Body of pancreas (tissue), 4 donors: ENCODE measurements at regions not wholly inside any gene's neighbourhood (a gene's known extent, or its start where the extent isn't known, plus 50 kb on each side); places are given as distances from the start of the nearest gene placed in this dataset.

Experiments used
- POLR2A ChIP-seq, 3 donors: fragments of 450-650 bp; IDR thresholded peaks; one replicate each; pipeline ENCODE4 v1.6.1; 2016; ENCODE audit warnings: antibody characterized with exemption in 3 of 3, mild to moderate bottlenecking in 2 of 3
- TF ChIP-seq, protein P1 (sequence below), 7 experiments: fragments of 450-650 bp in 4 of 7; fragments of 200-600 bp in 3 of 7; sonication (generic) in 3 of 7; IDR thresholded peaks; one replicate each; pipeline ENCODE4 v1.5.1; 2016 to 2019; ENCODE audit warnings: antibody characterized with exemption in 7 of 7

DNA sequence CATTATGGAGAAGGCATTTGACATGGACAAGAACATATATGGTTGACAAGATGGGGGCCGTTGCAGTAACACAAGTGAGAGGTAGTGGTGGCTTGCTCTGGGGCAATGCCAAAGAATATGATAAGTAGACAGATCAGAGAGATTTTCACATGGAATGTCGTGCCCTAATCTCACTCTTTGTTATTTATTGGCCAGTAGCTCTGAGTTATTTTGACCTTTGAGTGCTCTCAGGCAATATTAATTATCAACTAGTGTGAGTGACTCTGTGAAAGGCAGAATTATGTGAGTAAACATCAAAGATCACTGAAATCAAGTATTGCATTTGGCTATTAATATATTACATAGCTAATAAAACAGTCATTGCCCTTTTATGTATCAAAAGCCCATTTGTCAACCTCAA, 164.9 kb upstream of the ADAMTS9 start:
- TF ChIP-seq, protein P1, sequence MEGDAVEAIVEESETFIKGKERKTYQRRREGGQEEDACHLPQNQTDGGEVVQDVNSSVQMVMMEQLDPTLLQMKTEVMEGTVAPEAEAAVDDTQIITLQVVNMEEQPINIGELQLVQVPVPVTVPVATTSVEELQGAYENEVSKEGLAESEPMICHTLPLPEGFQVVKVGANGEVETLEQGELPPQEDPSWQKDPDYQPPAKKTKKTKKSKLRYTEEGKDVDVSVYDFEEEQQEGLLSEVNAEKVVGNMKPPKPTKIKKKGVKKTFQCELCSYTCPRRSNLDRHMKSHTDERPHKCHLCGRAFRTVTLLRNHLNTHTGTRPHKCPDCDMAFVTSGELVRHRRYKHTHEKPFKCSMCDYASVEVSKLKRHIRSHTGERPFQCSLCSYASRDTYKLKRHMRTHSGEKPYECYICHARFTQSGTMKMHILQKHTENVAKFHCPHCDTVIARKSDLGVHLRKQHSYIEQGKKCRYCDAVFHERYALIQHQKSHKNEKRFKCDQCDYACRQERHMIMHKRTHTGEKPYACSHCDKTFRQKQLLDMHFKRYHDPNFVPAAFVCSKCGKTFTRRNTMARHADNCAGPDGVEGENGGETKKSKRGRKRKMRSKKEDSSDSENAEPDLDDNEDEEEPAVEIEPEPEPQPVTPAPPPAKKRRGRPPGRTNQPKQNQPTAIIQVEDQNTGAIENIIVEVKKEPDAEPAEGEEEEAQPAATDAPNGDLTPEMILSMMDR (IDR thresholded peaks at IDR 0.05) = no peak
- no peak for TF ChIP-seq POLR2A (IDR thresholded peaks at IDR 0.05)
